H1 (cell line): ENCODE measurements at regions not wholly inside any gene's neighbourhood (a gene's known extent, or its start where the extent isn't known, plus 50 kb on each side); places are given as distances from the start of the nearest gene placed in this dataset.
A peak's percentile ranks its signal among the peaks of the same experiment; 100 is the strongest.

ENCODE experiments used
- ATF2 ChIP-seq: IDR thresholded peaks from 2 replicates; pipeline ENCODE4 v1.6.1; 2012; ENCODE audit warnings: low read length, inconsistent platforms
- CBX5 ChIP-seq: fragments of 300-800, 300-1000 bp; sonication (generic); IDR thresholded peaks from 2 replicates; pipeline ENCODE4 v1.7.1; 2016; ENCODE audit warnings: antibody characterized with exemption, low read length, low read depth
- CEBPB ChIP-seq: IDR thresholded peaks from 2 replicates; pipeline ENCODE4 v1.6.1; 2012; ENCODE audit warnings: low read depth, low read length
- CHD2 ChIP-seq: IDR thresholded peaks from 2 replicates; pipeline ENCODE4 v1.6.1; 2012; ENCODE audit warnings: low read length, improper control_type of control experiment
- CTBP2 ChIP-seq: IDR thresholded peaks from 2 replicates; pipeline ENCODE4 v1.7.0; 2011; ENCODE audit warnings: borderline replicate concordance, mild to moderate bottlenecking, moderate library complexity, mixed read lengths, low read length; ENCODE audit not compliant: insufficient read depth, insufficient read length
- E2F6 ChIP-seq: IDR thresholded peaks from 2 replicates; pipeline ENCODE4 v1.6.1; 2012; ENCODE audit warnings: inconsistent platforms
- GTF2F1 ChIP-seq: IDR thresholded peaks from 2 replicates; pipeline ENCODE4 v1.6.1; 2012; ENCODE audit warnings: low read depth, low read length, improper control_type of control experiment, borderline replicate concordance
- HDAC2 ChIP-seq, 2 experiments: fragments of 300-600 bp in 1 of 2; sonication (generic) in 1 of 2; IDR thresholded peaks; 2 replicates each; pipeline ENCODE4 v1.6.1; 2011 to 2012; ENCODE audit warnings: low read depth in 2 of 2, low read length in 2 of 2, mild to moderate bottlenecking in 2 of 2, moderate library complexity in 2 of 2, borderline replicate concordance in 1 of 2, inconsistent platforms in 1 of 2
- JUN ChIP-seq: IDR thresholded peaks from 2 replicates; pipeline ENCODE4 v1.6.1; 2011; ENCODE audit warnings: low read depth, mild to moderate bottlenecking, improper control_type of control experiment, low read length
- KDM4A ChIP-seq: IDR thresholded peaks from one replicate; pipeline ENCODE4 v1.7.1; 2012; ENCODE audit warnings: low read depth, mild to moderate bottlenecking, moderate library complexity, low read length, inconsistent platforms; ENCODE audit not compliant: severe bottlenecking
- PHF8 ChIP-seq: fragments of 200-600 bp; sonication (generic); conservative IDR thresholded peaks from 2 replicates; pipeline ENCODE4 v1.7.1; 2012; ENCODE audit warnings: low read depth, mild to moderate bottlenecking, inconsistent platforms, low read length, moderate library complexity
- POLR2AphosphoS5 ChIP-seq: IDR thresholded peaks from 2 replicates; pipeline ENCODE4 v1.6.1; 2011; ENCODE audit warnings: low read depth, low read length
- RAD21 ChIP-seq, 2 experiments: IDR thresholded peaks in 1 of 2; conservative IDR thresholded peaks in 1 of 2; 2 replicates each; pipeline ENCODE4 v1.6.1; 2011; ENCODE audit warnings: low read depth in 2 of 2, low read length in 2 of 2, improper control_type of control experiment in 1 of 2, inconsistent platforms in 1 of 2, mild to moderate bottlenecking in 1 of 2, moderate library complexity in 1 of 2
- RXRA ChIP-seq: IDR thresholded peaks from 2 replicates; pipeline ENCODE4 v1.6.1; 2011; ENCODE audit warnings: low read depth, mild to moderate bottlenecking, low read length, moderate library complexity; ENCODE audit not compliant: insufficient read depth
- SIN3A ChIP-seq, 2 experiments: IDR thresholded peaks in 1 of 2; conservative IDR thresholded peaks in 1 of 2; 2 replicates each; pipeline ENCODE4 v1.6.1; 2011 to 2012; ENCODE audit warnings: low read length in 2 of 2, improper control_type of control experiment in 1 of 2, low read depth in 1 of 2, mild to moderate bottlenecking in 1 of 2
- TAF7 ChIP-seq: optimal IDR thresholded peaks from 2 replicates; pipeline ENCODE3; 2011; ENCODE audit warnings: low read depth, mild to moderate bottlenecking, inconsistent platforms, low read length, moderate library complexity, borderline replicate concordance
- TCF12 ChIP-seq: IDR thresholded peaks from 2 replicates; pipeline ENCODE4 v1.6.1; 2011; ENCODE audit warnings: low read depth, mild to moderate bottlenecking, low read length
- TEAD4 ChIP-seq: IDR thresholded peaks from 2 replicates; pipeline ENCODE4 v1.6.1; 2012; ENCODE audit warnings: low read depth, low read length, inconsistent platforms, mixed read lengths
- TF ChIP-seq, protein P1 (sequence below): IDR thresholded peaks from 2 replicates; pipeline ENCODE4 v1.6.1; 2011; ENCODE audit warnings: low read depth, mild to moderate bottlenecking, low read length; ENCODE audit not compliant: insufficient read depth
- TF ChIP-seq, protein P2 (sequence below): IDR thresholded peaks from 2 replicates; pipeline ENCODE4 v1.6.1; 2012; ENCODE audit warnings: inconsistent platforms

DNA sequence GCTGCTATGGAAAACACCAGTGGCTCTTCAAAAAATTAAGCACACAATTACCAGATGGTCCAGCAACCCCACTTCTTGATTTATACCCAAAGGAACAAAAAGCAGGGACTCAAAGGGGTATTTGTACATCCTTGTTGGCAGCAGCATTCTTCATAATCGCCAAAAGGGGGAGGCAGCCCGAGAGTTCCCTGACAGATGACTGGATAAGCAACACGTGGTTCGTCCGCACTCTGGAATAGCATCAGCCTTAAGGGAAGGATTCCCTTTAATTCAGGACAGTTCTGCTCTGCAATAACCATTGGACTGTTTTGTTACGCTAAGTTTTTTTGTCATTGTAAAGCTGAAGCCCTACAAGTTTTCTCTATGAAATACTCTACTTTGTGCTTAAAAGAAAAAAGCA lies 76.7 kb upstream of the TWIST2 start (continued):
- TF ChIP-seq CTBP2 (no peak), RAD21 (IDR thresholded peaks at IDR 0.05 in 1 of 2, conservative IDR thresholded peaks at IDR 0.05 in 1 of 2; ENCODE audit: low read depth in 2 of 2, low read length in 2 of 2) (peak in 1 of 2 experiments; percentile 46; a peak in 2 of 4 replicates), PHF8 (no peak), ATF2 (no peak), POLR2AphosphoS5 (no peak), E2F6 (no peak), SIN3A (conservative IDR thresholded peaks at IDR 0.05 in 1 of 2, IDR thresholded peaks at IDR 0.05 in 1 of 2; ENCODE audit: low read depth in 1 of 2, low read length in 2 of 2) (peak; percentile 57 to 76; a peak in 1 of 4 replicates), GTF2F1 (no peak), CBX5 (no peak), TCF12 (no peak), HDAC2 (IDR thresholded peaks at IDR 0.05; ENCODE audit: borderline replicate concordance in 1 of 2, low read depth in 2 of 2, low read length in 2 of 2) (no peak), RXRA (no peak), TAF7 (no peak), TEAD4 (no peak), CHD2 (no peak), CEBPB (no peak), KDM4A (no peak), JUN (no peak)
- TF ChIP-seq, protein P1, sequence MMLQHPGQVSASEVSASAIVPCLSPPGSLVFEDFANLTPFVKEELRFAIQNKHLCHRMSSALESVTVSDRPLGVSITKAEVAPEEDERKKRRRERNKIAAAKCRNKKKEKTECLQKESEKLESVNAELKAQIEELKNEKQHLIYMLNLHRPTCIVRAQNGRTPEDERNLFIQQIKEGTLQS = peak; percentile 34; the same call in 1 of the 2 replicates
- TF ChIP-seq, protein P2, sequence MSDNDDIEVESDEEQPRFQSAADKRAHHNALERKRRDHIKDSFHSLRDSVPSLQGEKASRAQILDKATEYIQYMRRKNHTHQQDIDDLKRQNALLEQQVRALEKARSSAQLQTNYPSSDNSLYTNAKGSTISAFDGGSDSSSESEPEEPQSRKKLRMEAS = peak; percentile 67
